SH-SY5Y (cell line): ENCODE measurements at regions not wholly inside any gene's neighbourhood (a gene's known extent, or its start where the extent isn't known, plus 50 kb on each side); places are given as distances from the start of the nearest gene placed in this dataset.

Experiments
- GATA2 ChIP-seq: IDR thresholded peaks from 2 replicates; pipeline ENCODE4 v1.6.1; 2011; ENCODE audit warnings: mild to moderate bottlenecking, low read depth, low read length
- GATA3 ChIP-seq: IDR thresholded peaks from 2 replicates; pipeline ENCODE4 v1.6.1; 2011; ENCODE audit warnings: low read depth, mild to moderate bottlenecking, low read length, moderate library complexity

GRCh38 chr3:176075046-176075445 lies 1122.2 kb downstream of the TBL1XR1 start:
- no peak for TF ChIP-seq GATA2
- TF ChIP-seq GATA3 = no peak
